Rectal smooth muscle tissue (tissue), 1 donor: ENCODE measurements at regions not wholly inside any gene's neighbourhood (a gene's known extent, or its start where the extent isn't known, plus 50 kb on each side); places are given as distances from the start of the nearest gene placed in this dataset.

Source experiments
- H3K27ac ChIP-seq: one replicate; pipeline ENCODE4 v1.7.0; 2013; ENCODE audit warnings: low read depth, low read length, inconsistent platforms
- H3K27me3 ChIP-seq: one replicate; pipeline ENCODE4 v1.7.0; 2013; ENCODE audit warnings: low read length; ENCODE audit not compliant: control insufficient read depth, insufficient read depth
- H3K36me3 ChIP-seq: one replicate; pipeline ENCODE4 v1.7.0; 2013; ENCODE audit warnings: low read length; ENCODE audit not compliant: control insufficient read depth, insufficient read depth
- H3K4me1 ChIP-seq: one replicate; pipeline ENCODE4 v1.7.0; 2013; ENCODE audit warnings: low read length; ENCODE audit not compliant: control insufficient read depth, insufficient read depth
- H3K4me3 ChIP-seq: one replicate; pipeline ENCODE4 v1.7.0; 2013; ENCODE audit warnings: low read length
- H3K9ac ChIP-seq: one replicate; pipeline ENCODE4 v1.7.0; 2013; ENCODE audit warnings: low read length

GRCh38 chr10:44792119-44792775 lies 118.9 kb upstream of the TMEM72 start:
- no peaks in the 10 kb centered on the region for H3K36me3 ChIP-seq
- no peak overlapping the region for H3K4me3 ChIP-seq
- peaks cover 30% of the 10 kb centered on the region for H3K4me1 ChIP-seq
- H3K27ac ChIP-seq, result no peak overlapping the region
- H3K27me3 ChIP-seq, result no peaks in the 10 kb centered on the region
- no peak overlapping the region for H3K9ac ChIP-seq

GRCh38 chr10:44799966-44800365 lies 111.2 kb upstream of the TMEM72 start:
- peaks cover 2% of the 10 kb centered on the region for H3K4me1 ChIP-seq

GRCh38 chr10:44801383-44802327 lies 109.5 kb upstream of the TMEM72 start:
- Histone ChIP-seq H3K4me1 (peaks cover 2% of the 10 kb centered on the region), H3K27ac (no peak overlapping the region), H3K4me3 (no peak overlapping the region), H3K36me3 (no peaks in the 10 kb centered on the region), H3K27me3 (no peaks in the 10 kb centered on the region), H3K9ac (no peak overlapping the region)

More at GRCh38 chr10:44799966-44800365, 111.2 kb upstream of the TMEM72 start:
- Histone ChIP-seq H3K36me3 (no peaks in the 10 kb centered on the region), H3K27me3 (no peaks in the 10 kb centered on the region), H3K9ac (no peak overlapping the region), H3K27ac (no peak overlapping the region), H3K4me3 (no peak overlapping the region)

DNA sequence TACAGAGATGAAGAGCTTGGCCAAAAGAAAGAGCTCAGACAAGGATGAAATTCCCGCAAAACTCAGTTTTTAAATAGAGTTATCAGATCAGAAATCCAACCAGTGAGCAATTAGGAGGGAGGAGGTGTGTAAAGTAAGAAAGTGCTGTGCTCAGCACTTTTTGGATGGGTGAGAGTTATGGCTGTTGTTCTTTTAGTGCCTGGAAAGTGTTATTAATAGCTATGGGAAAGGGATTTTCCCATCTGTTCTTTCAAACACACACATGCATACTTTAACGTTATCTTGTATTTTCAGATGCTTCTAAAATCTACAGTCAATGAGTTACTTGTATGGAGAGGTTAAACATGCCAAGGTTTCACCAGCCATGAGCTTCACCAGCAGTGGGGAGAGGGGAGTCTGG lies 107.3 kb upstream of the TMEM72 start:
- H3K9ac ChIP-seq, result no peak overlapping the region

DNA sequence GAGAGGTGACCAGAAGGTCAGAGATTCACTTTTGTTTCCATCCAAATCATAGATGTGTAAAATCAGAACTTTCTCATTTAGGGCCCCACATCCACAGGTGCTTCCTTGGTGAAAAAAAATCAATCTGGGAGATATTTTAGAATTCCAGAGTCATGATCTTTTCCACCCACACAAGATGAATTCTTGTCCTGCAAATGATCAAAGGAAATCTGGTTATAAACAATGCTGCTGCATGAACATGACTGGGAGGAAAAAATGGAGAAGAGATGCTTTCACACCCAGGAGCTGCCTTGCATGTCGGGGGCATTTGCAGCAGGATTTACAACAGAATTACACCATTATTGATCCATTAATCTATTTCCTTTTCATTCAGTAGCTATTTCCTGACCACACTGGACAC lies 106.5 kb upstream of the TMEM72 start:
- Histone ChIP-seq H3K36me3 (no peaks in the 10 kb centered on the region), H3K9ac (no peak overlapping the region)

More for the DNA sequence above, 107.3 kb upstream of the TMEM72 start:
- H3K36me3 ChIP-seq, result no peaks in the 10 kb centered on the region
- H3K4me3 ChIP-seq, result no peak overlapping the region
- H3K27me3 ChIP-seq, result no peaks in the 10 kb centered on the region
- H3K4me1 ChIP-seq, result peaks cover 2% of the 10 kb centered on the region
- H3K27ac ChIP-seq, result no peak overlapping the region

DNA sequence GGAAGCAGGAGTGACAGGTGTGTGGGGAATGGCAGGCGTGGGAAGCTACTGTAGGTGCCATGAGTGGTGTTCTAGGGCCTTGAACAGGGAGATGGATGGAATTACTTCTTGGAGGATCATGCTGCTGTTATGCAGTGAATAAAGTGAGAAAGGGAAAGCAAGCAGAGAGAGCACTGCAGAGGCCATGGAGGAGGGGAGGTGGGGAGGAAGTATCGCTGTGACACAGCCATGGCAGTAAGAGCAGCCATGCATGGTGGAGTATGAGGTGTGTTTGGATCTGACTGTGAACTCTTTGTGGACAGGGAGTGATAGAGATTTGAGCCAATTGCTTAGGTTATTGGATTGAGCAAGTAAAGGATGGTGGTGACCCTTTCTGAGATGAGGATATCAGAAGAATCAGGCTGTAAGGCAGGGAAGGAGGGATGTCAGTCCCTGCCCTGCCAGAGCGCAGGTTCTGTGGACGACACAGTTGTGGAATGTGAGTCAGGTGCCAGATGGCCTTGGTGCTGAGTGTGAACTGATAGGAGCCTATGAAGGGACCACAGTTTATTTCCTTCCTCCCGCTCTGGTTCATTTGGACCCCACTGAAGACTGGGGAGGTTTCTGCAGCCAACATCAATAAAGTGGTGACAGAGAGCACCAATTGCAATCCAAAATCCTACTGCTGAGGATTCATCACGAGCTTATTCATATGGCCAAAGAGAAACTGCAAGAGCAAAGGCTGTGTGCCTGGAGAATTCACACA lies 105.5 kb upstream of the TMEM72 start:
- Histone ChIP-seq H3K27ac (no peak overlapping the region), H3K36me3 (no peaks in the 10 kb centered on the region), H3K4me1 (peaks cover 2% of the 10 kb centered on the region), H3K9ac (no peak overlapping the region), H3K27me3 (no peaks in the 10 kb centered on the region), H3K4me3 (no peak overlapping the region)

More for the DNA sequence above, 106.5 kb upstream of the TMEM72 start:
- Histone ChIP-seq H3K27me3 (no peaks in the 10 kb centered on the region), H3K4me3 (no peak overlapping the region), H3K4me1 (peaks cover 2% of the 10 kb centered on the region), H3K27ac (no peak overlapping the region)

GRCh38 chr10:44806950-44807349 lies 104.2 kb upstream of the TMEM72 start:
- H3K4me3 ChIP-seq, result no peak overlapping the region
- peaks cover 2% of the 10 kb centered on the region for H3K4me1 ChIP-seq
- H3K9ac ChIP-seq, result no peak overlapping the region
- no peak overlapping the region for H3K27ac ChIP-seq
- no peaks in the 10 kb centered on the region for H3K27me3 ChIP-seq
- H3K36me3 ChIP-seq, result no peaks in the 10 kb centered on the region

- no peaks in the 10 kb centered on the region for H3K27me3 ChIP-seq
- H3K4me3 ChIP-seq, result no peak overlapping the region
- no peak overlapping the region for H3K9ac ChIP-seq
- H3K36me3 ChIP-seq, result no peaks in the 10 kb centered on the region
- no peak overlapping the region for H3K27ac ChIP-seq
- H3K4me1 ChIP-seq, result peaks cover 2% of the 10 kb centered on the region
These were observed 103.7 kb upstream of the TMEM72 start for GRCh38 chr10:44807451-44807850.

DNA sequence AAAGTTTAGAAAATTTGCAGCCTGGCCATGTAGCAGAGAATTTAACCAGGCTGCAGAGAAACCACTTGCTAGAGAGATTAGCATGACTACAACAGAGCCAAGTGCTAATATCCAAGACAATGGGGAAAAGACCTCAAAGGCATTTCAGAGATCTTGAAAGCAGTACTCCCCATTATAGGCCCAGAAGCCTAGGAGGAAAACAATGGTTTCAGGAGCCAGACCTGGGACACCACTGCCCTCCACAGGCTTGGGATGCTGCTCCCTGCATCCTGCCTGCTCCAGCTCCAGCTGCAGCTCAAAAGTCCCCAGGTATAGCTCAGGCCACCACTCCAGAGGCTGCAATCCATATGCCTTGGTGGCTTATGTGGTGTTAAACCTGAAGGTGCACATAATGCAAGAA lies 101.5 kb upstream of the TMEM72 start:
- Histone ChIP-seq H3K27ac (no peak overlapping the region), H3K4me3 (no peak overlapping the region), H3K36me3 (no peaks in the 10 kb centered on the region), H3K9ac (no peak overlapping the region), H3K4me1 (no peaks in the 10 kb centered on the region), H3K27me3 (no peaks in the 10 kb centered on the region)

DNA sequence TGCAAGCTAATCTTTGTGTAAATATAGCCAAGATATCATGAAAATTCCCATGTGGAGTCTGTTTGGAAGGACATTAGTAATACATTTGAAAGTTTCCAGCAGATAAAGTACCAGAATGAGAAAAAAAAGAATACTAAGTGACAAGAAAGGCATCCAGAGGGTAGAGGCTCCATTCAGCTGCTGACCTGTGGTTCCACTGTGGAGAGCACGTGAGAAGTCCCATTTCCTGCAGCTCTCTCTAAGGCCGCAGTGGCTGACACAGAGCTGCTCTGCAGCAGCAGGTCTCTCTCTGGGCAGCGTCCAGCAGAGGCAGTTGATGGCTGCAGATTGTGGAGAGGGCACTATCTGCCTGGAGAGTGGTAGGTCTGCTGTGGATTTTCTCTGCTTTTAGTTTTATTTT lies 100.1 kb upstream of the TMEM72 start:
- no peak overlapping the region for H3K4me3 ChIP-seq
- H3K36me3 ChIP-seq, result no peaks in the 10 kb centered on the region
- H3K9ac ChIP-seq, result no peak overlapping the region
- H3K27ac ChIP-seq, result no peak overlapping the region
- no peaks in the 10 kb centered on the region for H3K4me1 ChIP-seq
- H3K27me3 ChIP-seq, result no peaks in the 10 kb centered on the region

GRCh38 chr10:44813201-44813600 lies 97.9 kb upstream of the TMEM72 start:
- Histone ChIP-seq H3K4me3 (no peak overlapping the region), H3K9ac (no peak overlapping the region), H3K36me3 (no peaks in the 10 kb centered on the region), H3K27me3 (no peaks in the 10 kb centered on the region), H3K4me1 (no peaks in the 10 kb centered on the region), H3K27ac (no peak overlapping the region)

- H3K4me3 ChIP-seq, result no peak overlapping the region
- H3K36me3 ChIP-seq, result no peaks in the 10 kb centered on the region
- no peak overlapping the region for H3K9ac ChIP-seq
- H3K27ac ChIP-seq, result no peak overlapping the region
- no peaks in the 10 kb centered on the region for H3K27me3 ChIP-seq
- H3K4me1 ChIP-seq, result no peaks in the 10 kb centered on the region
These were observed 96.2 kb upstream of the TMEM72 start for GRCh38 chr10:44814929-44815328.
